ENCODE measurements at regions not wholly inside any gene's neighbourhood (a gene's known extent, or its start where the extent isn't known, plus 50 kb on each side); places are given as distances from the start of the nearest gene placed in this dataset.
A peak's percentile ranks its signal among the peaks of the same experiment; 100 is the strongest.

DNA sequence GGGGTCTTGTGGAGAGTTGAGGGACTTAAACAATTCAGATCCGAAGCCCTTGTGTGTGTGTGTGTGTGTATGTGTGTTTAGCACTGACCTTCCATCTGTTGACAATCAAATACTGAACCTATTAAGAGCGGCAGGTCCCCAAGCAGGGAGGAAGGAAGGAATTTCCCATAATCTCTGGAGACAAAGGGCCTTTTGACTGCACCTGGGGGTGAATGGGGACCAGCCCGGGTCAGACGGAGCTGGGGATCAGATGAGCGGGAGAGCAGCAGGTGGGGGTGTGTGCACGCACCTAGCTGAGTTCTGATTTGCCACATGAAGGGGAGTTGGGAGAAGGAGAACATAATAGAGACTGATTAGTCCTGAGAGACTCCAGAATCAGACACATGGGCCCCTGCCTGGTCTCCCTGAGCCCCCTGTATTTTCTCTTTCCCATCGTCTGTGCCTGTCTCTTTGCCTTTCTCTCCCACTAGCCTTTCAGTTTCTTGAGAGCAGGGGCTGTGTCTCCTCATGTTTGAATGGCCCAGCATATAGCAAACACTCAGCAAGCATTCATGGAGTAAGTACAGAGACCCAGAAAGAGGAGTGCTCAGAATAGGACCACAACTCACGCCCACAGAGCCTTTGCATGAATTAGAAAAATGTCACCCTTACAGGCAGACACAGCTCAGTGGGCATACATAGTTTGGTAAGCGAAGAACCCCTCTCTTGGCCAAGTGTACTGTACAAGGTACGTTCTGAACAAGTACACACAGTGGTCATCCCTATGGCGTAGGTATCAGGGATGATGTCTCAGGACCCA is 288.3 kb upstream of the HABP2 start:
- 96% methylated on average over 10 of the region's 11 CpGs for WGBS (ENCODE audit: insufficient coverage)
- no peaks in the 10 kb centered on the region for H3K9me3 ChIP-seq (ENCODE audit: control extremely low read depth in 1 of 5, control insufficient read depth in 4 of 5, insufficient read depth in 2 of 5, low read depth in 1 of 5, low read length in 4 of 5)
- H3K36me3 ChIP-seq (ENCODE audit: control insufficient read depth in 4 of 4, insufficient read depth in 4 of 4, low read length in 3 of 4), result no peaks in the 10 kb centered on the region
- H3K4me3 ChIP-seq (ENCODE audit: control insufficient read depth in 1 of 7, extremely low read depth in 1 of 7, insufficient read depth in 4 of 7, low read depth in 2 of 7, low read length in 6 of 7), result no peak overlapping the region
- no peak overlapping the region for H3K27ac ChIP-seq (ENCODE audit: insufficient read depth in 1 of 2, low read depth in 1 of 2, low read length in 2 of 2, poor library complexity in 1 of 2, severe bottlenecking in 2 of 2)
- H3K4me1 ChIP-seq (ENCODE audit: control extremely low read depth in 1 of 4, control insufficient read depth in 4 of 4, insufficient read depth in 4 of 4, low read length in 3 of 4), result peaks cover 0 to 25% (median 20%) of the 10 kb centered on the region in 4 experiments
- no peaks in the 10 kb centered on the region for H3K27me3 ChIP-seq (replicated peaks in 2 of 5; ENCODE audit: control insufficient read depth in 4 of 5, insufficient read depth in 5 of 5, low read length in 4 of 5)
- CTCF ChIA-PET, result interaction anchor here (1.0 kb wide), 1 partner anchor 121 kb away, joined by 4 read pairs; no protein-coding TSS in a partner anchor
- POLR2A ChIA-PET, result no interaction called here
- DNase-seq, result no peak

DNA sequence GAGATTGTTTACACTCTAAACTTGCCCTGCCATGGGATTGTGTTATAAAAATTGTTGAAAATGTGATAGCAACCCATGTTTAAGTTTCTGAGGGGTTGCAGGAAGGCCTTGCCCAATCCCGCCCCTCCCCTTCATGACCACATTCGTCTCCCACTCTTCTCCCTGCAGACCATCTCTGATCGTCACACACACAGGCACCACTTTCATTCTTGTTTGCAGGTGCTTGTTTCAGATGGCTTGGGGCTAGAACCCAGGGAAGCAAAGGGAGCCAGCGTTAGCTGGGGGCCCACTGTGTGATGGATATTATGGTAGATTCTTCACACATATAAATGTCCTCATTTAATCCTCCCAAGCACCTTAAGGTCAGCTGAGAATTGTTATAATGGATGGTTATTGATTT is 286.7 kb upstream of the HABP2 start:
- Histone ChIP-seq H3K4me1 (ENCODE audit: control extremely low read depth in 1 of 4, control insufficient read depth in 4 of 4, insufficient read depth in 4 of 4, low read length in 3 of 4) (peaks cover 0 to 20% (median 18%) of the 10 kb centered on the region in 4 experiments), H3K9me3 (ENCODE audit: control extremely low read depth in 1 of 5, control insufficient read depth in 4 of 5, insufficient read depth in 2 of 5, low read depth in 1 of 5, low read length in 4 of 5) (no peaks in the 10 kb centered on the region), H3K27me3 (replicated peaks in 2 of 5; ENCODE audit: control insufficient read depth in 4 of 5, insufficient read depth in 5 of 5, low read length in 4 of 5) (no peaks in the 10 kb centered on the region), H3K36me3 (ENCODE audit: control insufficient read depth in 4 of 4, insufficient read depth in 4 of 4, low read length in 3 of 4) (no peaks in the 10 kb centered on the region), H3K4me3 (ENCODE audit: control insufficient read depth in 1 of 7, extremely low read depth in 1 of 7, insufficient read depth in 4 of 7, low read depth in 2 of 7, low read length in 6 of 7) (no peak overlapping the region), H3K27ac (ENCODE audit: insufficient read depth in 1 of 2, low read depth in 1 of 2, low read length in 2 of 2, poor library complexity in 1 of 2, severe bottlenecking in 2 of 2) (no peak overlapping the region)
- CTCF ChIA-PET, result interaction anchor here (1.3 kb wide), 1 partner anchor 14 kb away, joined by 3 read pairs; no protein-coding TSS in a partner anchor
- no peak for DNase-seq
- POLR2A ChIA-PET, result no interaction called here
- WGBS (ENCODE audit: insufficient coverage), result 87% methylated on average over 2 of the region's 4 CpGs

DNA sequence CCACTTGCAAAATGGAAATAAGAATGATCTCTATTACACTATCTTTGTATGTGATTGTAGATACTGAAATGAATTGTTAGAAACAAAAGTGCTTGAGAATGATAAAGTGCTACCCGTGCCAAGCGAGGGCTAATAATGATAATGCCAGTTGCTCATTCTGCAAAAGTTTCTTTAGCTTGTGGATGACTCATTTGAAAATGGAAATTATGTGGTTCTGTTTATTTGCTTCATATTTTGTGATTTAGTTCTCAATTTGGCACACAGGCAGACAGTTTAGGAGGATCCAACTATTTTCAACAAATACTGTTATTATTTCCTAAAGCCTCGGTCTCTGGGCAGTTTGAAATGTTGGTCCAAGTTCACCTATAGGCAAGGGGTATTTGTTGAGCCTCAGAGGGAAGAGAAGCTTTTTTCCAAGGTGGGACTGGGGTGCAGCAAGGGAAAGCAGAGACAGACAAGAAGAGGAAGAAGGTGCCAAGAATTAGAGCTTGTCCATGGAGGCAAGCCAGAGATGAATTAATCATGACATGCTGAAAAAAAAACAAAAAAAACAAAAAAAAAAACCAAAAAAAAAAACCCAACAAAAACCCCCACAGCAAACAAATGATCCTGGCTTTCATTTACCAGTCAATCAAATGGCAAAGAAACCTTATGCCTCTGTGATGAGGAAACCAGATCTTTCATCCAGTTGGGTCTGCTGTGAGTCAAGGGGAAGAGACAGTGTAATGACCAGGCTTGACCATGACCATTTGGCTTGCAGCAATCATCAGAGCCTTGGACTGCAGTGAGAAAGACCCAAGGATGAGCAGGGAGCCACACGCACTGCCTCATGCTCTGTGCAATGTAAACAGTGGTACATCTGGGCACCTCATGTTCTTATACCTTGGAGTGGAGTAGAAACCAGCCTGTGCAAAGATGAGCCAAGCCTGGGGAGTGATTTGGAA is 285.0 kb upstream of the HABP2 start:
- peak in 1 of 3 donors; percentile 26 for DNase-seq
- POLR2A ChIA-PET, result interaction anchor here (0.7 kb wide), 1 partner anchor 13 kb away, joined by 4 read pairs; no protein-coding TSS in a partner anchor
- no peak overlapping the region for H3K4me3 ChIP-seq (ENCODE audit: control insufficient read depth in 1 of 7, extremely low read depth in 1 of 7, insufficient read depth in 4 of 7, low read depth in 2 of 7, low read length in 6 of 7)
- no peak overlapping the region for H3K27ac ChIP-seq (ENCODE audit: insufficient read depth in 1 of 2, low read depth in 1 of 2, low read length in 2 of 2, poor library complexity in 1 of 2, severe bottlenecking in 2 of 2)
- H3K9me3 ChIP-seq (ENCODE audit: control extremely low read depth in 1 of 5, control insufficient read depth in 4 of 5, insufficient read depth in 2 of 5, low read depth in 1 of 5, low read length in 4 of 5), result no peaks in the 10 kb centered on the region
- H3K4me1 ChIP-seq (ENCODE audit: control extremely low read depth in 1 of 4, control insufficient read depth in 4 of 4, insufficient read depth in 4 of 4, low read length in 3 of 4), result peaks cover 6 to 10% (median 8%) of the 10 kb centered on the region in 4 experiments
- no peaks in the 10 kb centered on the region for H3K36me3 ChIP-seq (ENCODE audit: control insufficient read depth in 4 of 4, insufficient read depth in 4 of 4, low read length in 3 of 4)
- WGBS (ENCODE audit: insufficient coverage), result 100% methylated on average over 3 of the region's 4 CpGs
- H3K27me3 ChIP-seq (replicated peaks in 2 of 5; ENCODE audit: control insufficient read depth in 4 of 5, insufficient read depth in 5 of 5, low read length in 4 of 5), result no peaks in the 10 kb centered on the region
- CTCF ChIA-PET, result interaction anchor here (0.6 to 1.6 kb wide), 2 partner anchors 19 to 28 kb away, joined by 3 to 4 read pairs; no protein-coding TSS in a partner anchor

DNA sequence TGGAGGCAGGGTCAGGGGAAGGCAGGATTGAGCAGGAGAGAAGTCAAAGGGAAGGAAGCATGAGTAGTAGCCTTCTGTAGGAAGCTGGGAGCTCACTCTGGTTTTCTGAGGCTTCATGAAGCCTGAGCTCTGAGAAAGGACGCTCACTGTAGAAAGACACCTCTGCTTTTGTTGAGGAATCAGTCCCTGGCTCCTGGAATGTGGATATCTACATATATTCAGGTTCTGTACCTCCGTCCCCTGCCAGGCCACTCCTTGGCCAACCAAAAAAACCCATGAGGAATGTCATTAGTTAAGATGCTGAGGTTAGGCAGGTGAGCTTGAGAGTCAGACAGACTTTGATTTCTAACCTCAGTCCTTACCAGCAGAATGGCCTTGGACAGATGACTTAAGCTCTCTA is 283.5 kb upstream of the HABP2 start:
- CTCF ChIA-PET, result interaction anchor here (0.9 to 1.7 kb wide), 4 partner anchors 15 to 116 kb away, joined by 3 to 5 read pairs (median 4); no protein-coding TSS in a partner anchor
- Histone ChIP-seq H3K9me3 (ENCODE audit: control extremely low read depth in 1 of 5, control insufficient read depth in 4 of 5, insufficient read depth in 2 of 5, low read depth in 1 of 5, low read length in 4 of 5) (peaks cover 0 to 1% (median 0%) of the 10 kb centered on the region in 5 experiments), H3K27me3 (replicated peaks in 2 of 5; ENCODE audit: control insufficient read depth in 4 of 5, insufficient read depth in 5 of 5, low read length in 4 of 5) (no peaks in the 10 kb centered on the region), H3K36me3 (ENCODE audit: control insufficient read depth in 4 of 4, insufficient read depth in 4 of 4, low read length in 3 of 4) (no peaks in the 10 kb centered on the region), H3K4me1 (ENCODE audit: control extremely low read depth in 1 of 4, control insufficient read depth in 4 of 4, insufficient read depth in 4 of 4, low read length in 3 of 4) (peaks cover 6 to 21% (median 19%) of the 10 kb centered on the region in 4 experiments), H3K4me3 (ENCODE audit: control insufficient read depth in 1 of 7, extremely low read depth in 1 of 7, insufficient read depth in 4 of 7, low read depth in 2 of 7, low read length in 6 of 7) (no peak overlapping the region), H3K27ac (ENCODE audit: insufficient read depth in 1 of 2, low read depth in 1 of 2, low read length in 2 of 2, poor library complexity in 1 of 2, severe bottlenecking in 2 of 2) (no peak overlapping the region)
- POLR2A ChIA-PET, result no interaction called here
- WGBS (ENCODE audit: insufficient coverage), result 100% methylated on average over 2 of the region's 2 CpGs
- no peak for DNase-seq

DNA sequence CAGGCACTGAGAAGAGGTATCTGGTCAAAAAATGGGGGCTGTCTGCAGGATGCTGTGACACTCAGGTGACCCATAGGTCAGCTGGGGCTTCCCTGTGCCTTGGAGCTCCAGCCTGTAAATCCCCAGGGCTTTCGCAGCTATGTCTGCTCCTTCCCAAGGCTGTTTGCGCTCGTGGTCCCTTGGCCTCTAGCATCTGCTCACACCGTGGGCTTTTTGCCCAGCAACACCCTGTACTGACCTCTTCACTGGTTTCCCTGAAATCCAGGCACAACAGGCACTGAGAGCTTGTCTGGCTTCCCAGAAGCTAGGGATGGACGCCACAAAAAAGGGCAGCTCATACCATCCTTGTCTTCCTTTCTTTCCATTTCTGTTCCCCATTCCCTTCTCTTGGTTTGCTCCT is 280.3 kb upstream of the HABP2 start:
- Histone ChIP-seq H3K27me3 (replicated peaks in 2 of 5; ENCODE audit: control insufficient read depth in 4 of 5, insufficient read depth in 5 of 5, low read length in 4 of 5) (no peaks in the 10 kb centered on the region), H3K36me3 (ENCODE audit: control insufficient read depth in 4 of 4, insufficient read depth in 4 of 4, low read length in 3 of 4) (no peaks in the 10 kb centered on the region), H3K27ac (ENCODE audit: insufficient read depth in 1 of 2, low read depth in 1 of 2, low read length in 2 of 2, poor library complexity in 1 of 2, severe bottlenecking in 2 of 2) (no peak overlapping the region), H3K9me3 (ENCODE audit: control extremely low read depth in 1 of 5, control insufficient read depth in 4 of 5, insufficient read depth in 2 of 5, low read depth in 1 of 5, low read length in 4 of 5) (peaks cover 0 to 20% (median 8%) of the 10 kb centered on the region in 5 experiments), H3K4me3 (ENCODE audit: control insufficient read depth in 1 of 7, extremely low read depth in 1 of 7, insufficient read depth in 4 of 7, low read depth in 2 of 7, low read length in 6 of 7) (no peak overlapping the region), H3K4me1 (ENCODE audit: control extremely low read depth in 1 of 4, control insufficient read depth in 4 of 4, insufficient read depth in 4 of 4, low read length in 3 of 4) (peaks cover 6 to 22% (median 19%) of the 10 kb centered on the region in 4 experiments)
- ChIA-PET POLR2A (interaction anchor here (0.7 kb wide), 1 partner anchor 27 kb away, joined by 4 read pairs; no protein-coding TSS in a partner anchor), CTCF (interaction anchor here (0.7 to 2.6 kb wide), 3 partner anchors 54 to 74 kb away, joined by 3 to 7 read pairs (median 4); no protein-coding TSS in a partner anchor)
- DNase-seq, result no peak
- WGBS (ENCODE audit: insufficient coverage), result 91% methylated on average over 4 of the region's 5 CpGs

DNA sequence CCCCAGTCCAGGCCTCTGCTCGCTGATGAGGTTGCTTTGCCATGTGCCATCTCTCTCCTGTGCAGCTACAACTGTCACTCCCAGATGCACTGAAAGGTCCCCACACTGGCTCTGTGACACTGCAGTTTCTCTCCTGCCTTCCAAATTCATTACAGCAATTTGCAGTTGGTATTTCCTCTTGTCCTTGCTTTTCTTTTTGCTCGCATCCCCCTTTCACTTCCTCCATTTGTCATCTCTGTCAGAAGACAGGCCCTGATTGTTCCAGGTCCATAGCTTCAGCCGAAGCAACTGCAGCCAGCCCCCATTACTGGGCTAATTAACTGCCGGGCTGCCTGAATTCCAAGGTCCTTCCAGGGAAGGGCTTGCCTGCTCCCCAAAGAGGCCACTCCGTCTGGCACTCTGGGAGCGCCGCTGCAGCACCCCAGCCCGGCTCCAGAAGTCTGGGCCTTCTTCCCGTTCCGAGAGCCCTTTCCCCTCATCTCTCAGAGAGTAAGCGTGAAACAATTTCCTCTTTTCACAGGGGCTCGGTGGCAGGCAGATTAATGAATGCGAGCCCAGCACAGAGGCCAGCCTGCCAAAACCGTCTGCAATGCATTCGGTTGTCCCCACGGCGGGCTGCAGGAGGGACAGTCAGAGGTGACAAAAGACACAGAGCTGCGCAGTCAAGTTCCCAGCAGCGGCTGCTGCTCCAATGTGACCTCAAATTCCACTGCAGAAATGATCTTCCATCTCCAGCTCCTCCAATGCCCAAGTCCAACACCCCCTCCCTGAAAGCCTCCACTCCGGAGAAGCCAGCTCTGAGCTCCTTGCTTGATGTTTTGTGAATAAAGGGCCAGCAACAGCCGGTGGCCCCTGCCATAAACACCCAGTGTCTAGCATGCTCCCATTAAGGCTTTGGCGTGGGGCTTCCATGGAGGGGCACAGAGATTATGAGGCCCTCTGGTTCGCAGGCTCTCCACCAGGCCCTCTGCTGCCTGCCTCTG is 279.4 kb upstream of the HABP2 start:
- ChIA-PET POLR2A (interaction anchor here (0.7 to 1.1 kb wide), 2 partner anchors 28 to 110 kb away, joined by 3 to 4 read pairs; no protein-coding TSS in a partner anchor), CTCF (interaction anchor here (0.7 to 1.1 kb wide), 4 partner anchors 33 to 109 kb away, joined by 3 read pairs; no protein-coding TSS in a partner anchor)

More for the DNA sequence above, 279.4 kb upstream of the HABP2 start:
- peak; percentile 62 to 92 (median 86) for DNase-seq
- no peaks in the 10 kb centered on the region for H3K27me3 ChIP-seq (replicated peaks in 2 of 5; ENCODE audit: control insufficient read depth in 4 of 5, insufficient read depth in 5 of 5, low read length in 4 of 5)
- peaks cover 6 to 22% (median 19%) of the 10 kb centered on the region in 4 experiments for H3K4me1 ChIP-seq (ENCODE audit: control extremely low read depth in 1 of 4, control insufficient read depth in 4 of 4, insufficient read depth in 4 of 4, low read length in 3 of 4)
- H3K4me3 ChIP-seq (ENCODE audit: control insufficient read depth in 1 of 7, extremely low read depth in 1 of 7, insufficient read depth in 4 of 7, low read depth in 2 of 7, low read length in 6 of 7), result peak overlapping the region in 3 of 7 experiments; percentile 2 to 8 (median 6)
- WGBS (ENCODE audit: insufficient coverage), result 14% methylated on average over 21 of the region's 23 CpGs
- peak overlapping the region; percentile 17 to 55 for H3K27ac ChIP-seq (ENCODE audit: insufficient read depth in 1 of 2, low read depth in 1 of 2, low read length in 2 of 2, poor library complexity in 1 of 2, severe bottlenecking in 2 of 2)
- no peaks in the 10 kb centered on the region for H3K36me3 ChIP-seq (ENCODE audit: control insufficient read depth in 4 of 4, insufficient read depth in 4 of 4, low read length in 3 of 4)
- H3K9me3 ChIP-seq (ENCODE audit: control extremely low read depth in 1 of 5, control insufficient read depth in 4 of 5, insufficient read depth in 2 of 5, low read depth in 1 of 5, low read length in 4 of 5), result peaks cover 0 to 20% (median 8%) of the 10 kb centered on the region in 5 experiments
